ENCODE measurements at regions not wholly inside any gene's neighbourhood (a gene's known extent, or its start where the extent isn't known, plus 50 kb on each side); places are given as distances from the start of the nearest gene placed in this dataset.

DNA sequence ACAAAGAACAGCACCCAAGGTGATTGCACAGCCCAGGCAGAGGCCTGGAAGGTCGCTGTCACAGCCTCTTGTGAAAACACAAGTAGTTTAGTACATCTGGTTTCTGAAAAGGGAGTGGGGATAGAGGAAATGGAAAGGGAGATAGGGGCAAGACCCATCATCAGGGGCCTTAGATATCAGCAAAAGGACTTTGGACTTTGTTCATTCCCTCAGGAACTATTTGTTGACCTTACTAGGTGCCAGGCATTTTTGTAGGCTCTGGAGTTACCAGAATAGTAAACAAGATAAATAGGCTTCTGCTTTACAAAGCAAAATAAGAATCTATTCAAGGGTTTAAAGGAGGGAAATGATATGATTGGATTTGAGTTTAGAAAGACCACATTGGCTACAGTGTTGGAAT lies 199.4 kb upstream of the CDKN3 start:
- 70 to 100% methylated on average over 1 of the region's 1 CpG for WGBS, 2 donors (ENCODE audit: low coverage in 1 of 2)
- Histone ChIP-seq H3K27me3 (no peaks in the 10 kb centered on the region), H3K4me1 (no peaks in the 10 kb centered on the region), H3K36me3 (no peaks in the 10 kb centered on the region), H3K4me3 (no peak overlapping the region), H3K27ac (no peak overlapping the region), H3K9me3 (no peaks in the 10 kb centered on the region)
- ATAC-seq: no peak
- TF ChIP-seq POLR2A (IDR thresholded peaks at IDR 0.05) (no peak), POLR2AphosphoS5 (IDR thresholded peaks at IDR 0.05) (no peak), EP300 (IDR thresholded peaks at IDR 0.05) (no peak), CTCF (IDR thresholded peaks at IDR 0.05) (no peak)

- H3K4me1 ChIP-seq: no peaks in the 10 kb centered on the region
- 82 to 95% methylated on average over 2 of the region's 2 CpGs for WGBS, 2 donors (ENCODE audit: low coverage in 1 of 2)
- TF ChIP-seq EP300 (IDR thresholded peaks at IDR 0.05) (no peak), CTCF (IDR thresholded peaks at IDR 0.05) (no peak), POLR2AphosphoS5 (IDR thresholded peaks at IDR 0.05) (no peak), POLR2A (IDR thresholded peaks at IDR 0.05) (no peak)
- no peak for ATAC-seq
- no peak overlapping the region for H3K4me3 ChIP-seq
- no peaks in the 10 kb centered on the region for H3K9me3 ChIP-seq
- no peaks in the 10 kb centered on the region for H3K27me3 ChIP-seq
- H3K36me3 ChIP-seq: no peaks in the 10 kb centered on the region
- H3K27ac ChIP-seq: no peak overlapping the region
Observed at GRCh38 chr14:54200726-54201125, 196.1 kb upstream of the CDKN3 start.

DNA sequence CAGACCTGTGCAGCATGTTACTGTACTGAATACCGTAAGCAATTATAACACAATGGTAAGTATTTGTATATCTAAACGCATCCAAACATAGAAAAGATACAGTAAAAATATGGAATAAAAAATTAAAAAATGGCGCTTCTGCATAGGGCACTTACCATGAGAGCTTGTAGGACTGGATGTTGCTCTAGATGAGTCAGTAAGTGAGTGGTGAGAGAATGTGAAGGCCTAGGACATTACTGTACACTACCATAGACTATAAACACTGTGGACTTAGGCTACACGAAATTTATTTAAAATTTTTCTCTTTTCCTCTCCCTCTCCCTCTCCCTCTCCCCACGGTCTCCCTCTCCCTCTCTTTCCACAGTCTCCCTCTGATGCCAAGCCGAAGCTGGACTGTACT lies 194.5 kb upstream of the CDKN3 start:
- 93 to 97% methylated on average over 4 of the region's 6 CpGs for WGBS, 2 donors (ENCODE audit: low coverage in 1 of 2)
- no peaks in the 10 kb centered on the region for H3K27me3 ChIP-seq

DNA sequence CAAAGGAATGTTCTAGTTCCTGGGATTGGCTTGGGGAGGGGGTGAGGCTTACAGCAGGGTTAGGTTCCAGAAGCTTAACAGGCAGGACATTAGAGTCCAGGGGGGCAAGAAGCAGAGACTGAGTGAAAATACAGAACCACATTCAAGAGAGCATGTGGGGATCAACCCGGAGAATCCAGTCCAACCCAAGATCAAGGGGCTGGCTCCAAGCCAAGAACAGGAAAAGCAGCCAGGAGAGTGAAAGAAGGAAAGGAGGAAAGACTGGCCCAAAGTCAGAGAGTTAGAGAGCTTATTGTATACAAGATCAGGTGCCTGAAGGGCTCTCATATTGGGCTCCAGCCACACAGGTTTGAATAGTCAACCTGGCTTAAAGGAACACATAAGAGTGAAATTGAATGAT lies 190.3 kb upstream of the CDKN3 start:
- no peak for ATAC-seq

More for the DNA sequence above, 194.5 kb upstream of the CDKN3 start:
- Histone ChIP-seq H3K27ac (no peak overlapping the region), H3K4me3 (no peak overlapping the region), H3K4me1 (no peaks in the 10 kb centered on the region), H3K36me3 (no peaks in the 10 kb centered on the region), H3K9me3 (no peaks in the 10 kb centered on the region)
- ATAC-seq: no peak
- TF ChIP-seq CTCF (IDR thresholded peaks at IDR 0.05): no peak
- no peak for TF ChIP-seq POLR2AphosphoS5 (IDR thresholded peaks at IDR 0.05)
- TF ChIP-seq POLR2A (IDR thresholded peaks at IDR 0.05): no peak
- no peak for TF ChIP-seq EP300 (IDR thresholded peaks at IDR 0.05)

More for the DNA sequence above, 190.3 kb upstream of the CDKN3 start:
- Histone ChIP-seq H3K27me3 (no peaks in the 10 kb centered on the region), H3K9me3 (no peaks in the 10 kb centered on the region), H3K36me3 (no peaks in the 10 kb centered on the region), H3K27ac (no peak overlapping the region), H3K4me3 (no peak overlapping the region), H3K4me1 (no peaks in the 10 kb centered on the region)
- no peak for TF ChIP-seq POLR2AphosphoS5 (IDR thresholded peaks at IDR 0.05)
- no peak for TF ChIP-seq EP300 (IDR thresholded peaks at IDR 0.05)
- TF ChIP-seq CTCF (IDR thresholded peaks at IDR 0.05): no peak
- no peak for TF ChIP-seq POLR2A (IDR thresholded peaks at IDR 0.05)
- WGBS, 2 donors (ENCODE audit: low coverage in 1 of 2): 25% methylated on average over 1 of the region's 1 CpG; no CpG with 5 or more reads in 1 of the 2 donors
